K562 (cell line): ENCODE measurements at regions not wholly inside any gene's neighbourhood (a gene's known extent, or its start where the extent isn't known, plus 50 kb on each side); places are given as distances from the start of the nearest gene placed in this dataset.

Experiments used
- ATAC-seq: fragments of 200-7000 bp; cut with Tn5 transposase; 3 replicates; pipeline ENCODE4 v1.9.1; 2020; ENCODE audit warnings: moderate library complexity
- BruUV-seq: library from RNA; stranded (reverse); fragments of 400-500 nt; replicated peaks from 2 replicates; lab custom pipeline; 2021; lab: Mats Ljungman, UMichigan
- CTCF ChIA-PET: fragments of 300-600 bp; formaldehyde crosslinking; extraction: SDS; loops from one replicate; lab custom pipeline; 2021; ENCODE audit warnings: low intra/inter-chr PET ratio; lab: Yijun Ruan, JAX
- POLR2A ChIA-PET: fragments of 300-600, 350-650 bp; sonication (Branson Sonifier 250); formaldehyde crosslinking; extraction: SDS; loops from one replicate; lab custom pipeline; 2021; ENCODE audit warnings: antibody characterized with exemption, inconsistent platforms; lab: Yijun Ruan, JAX
- DNase-seq, 4 experiments: peaks; one replicate each; pipeline versions ENCODE4 v3.0.0 to v3.0.0-alpha.2; 2011 to 2018; ENCODE audit warnings: low spot score in 3 of 4, mixed read lengths in 3 of 4; ENCODE audit errors: extremely low read depth in 1 of 4
- FAIRE-seq: peaks from 2 replicates; lab custom pipeline; 2011; peaks lifted over from hg19 to GRCh38; lab: Jason Lieb, UNC
- H2AFZ ChIP-seq: 2 replicates; pipeline ENCODE4 v1.6.0; 2011; ENCODE audit warnings: low read depth, low read length, control low read depth, inconsistent platforms
- H3K27ac ChIP-seq: fragments of 200-600 bp; 3 replicates; pipeline ENCODE4 v1.8.0; 2011; ENCODE audit warnings: low read depth, mild to moderate bottlenecking, control low read depth, inconsistent platforms, low read length, moderate library complexity, mixed read lengths; ENCODE audit errors: extremely low read depth
- H3K27me3 ChIP-seq, 2 experiments: fragments of 300-600 bp in 1 of 2; 2 replicates in 1 of 2; 3 replicates in 1 of 2; pipeline versions ENCODE4 v1.6.0 to v1.8.0; 2011; ENCODE audit warnings: inconsistent platforms in 2 of 2, low read length in 2 of 2, mild to moderate bottlenecking in 1 of 2, mixed read lengths in 1 of 2, moderate library complexity in 1 of 2; ENCODE audit not compliant: control insufficient read depth in 2 of 2, insufficient read depth in 2 of 2
- H3K36me3 ChIP-seq: fragments of 300-600 bp; 3 replicates; pipeline ENCODE4 v1.8.0; 2011; ENCODE audit warnings: mild to moderate bottlenecking, low read length, inconsistent platforms; ENCODE audit not compliant: control insufficient read depth, insufficient read depth
- H3K4me1 ChIP-seq, 2 experiments: fragments of 200-600 bp in 1 of 2; replicated peaks in 1 of 2; 2 replicates in 1 of 2; 3 replicates in 1 of 2; pipeline versions ENCODE4 v1.5.1 to v1.8.0; 2011; ENCODE audit warnings: inconsistent platforms in 2 of 2, low read length in 2 of 2, mild to moderate bottlenecking in 1 of 2, mixed read lengths in 1 of 2, moderate library complexity in 1 of 2; ENCODE audit not compliant: control insufficient read depth in 2 of 2, insufficient read depth in 2 of 2
- H3K4me2 ChIP-seq: 2 replicates; pipeline ENCODE4 v1.6.1; 2011; ENCODE audit warnings: low read length, control low read depth, inconsistent platforms, mixed read lengths; ENCODE audit not compliant: insufficient read depth
- H3K4me3 ChIP-seq: fragments of 200-600 bp; sonication (generic), shearing (Covaris generic); 2 replicates; pipeline ENCODE4 v1.5.1; 2016; ENCODE audit warnings: control low read depth, inconsistent platforms
- H3K79me2 ChIP-seq: fragments of 200-600 bp; 3 replicates; pipeline ENCODE4 v1.8.0; 2011; ENCODE audit warnings: low read length, inconsistent platforms; ENCODE audit not compliant: control insufficient read depth, insufficient read depth
- H3K9ac ChIP-seq, 2 experiments: 2 replicates each; pipeline versions ENCODE4 v1.6.0 to v1.6.1; 2011; ENCODE audit warnings: low read depth in 2 of 2, low read length in 2 of 2, control low read depth in 1 of 2, inconsistent platforms in 1 of 2, mild to moderate bottlenecking in 1 of 2, mixed read lengths in 1 of 2; ENCODE audit not compliant: insufficient read depth in 1 of 2
- H3K9me1 ChIP-seq: one replicate; pipeline ENCODE4 v1.6.0; 2011; ENCODE audit warnings: inconsistent platforms, mild to moderate bottlenecking, low read length, moderate library complexity; ENCODE audit not compliant: control insufficient read depth, insufficient read depth
- H3K9me3 ChIP-seq: replicated peaks from 2 replicates; pipeline ENCODE4 v1.5.1; 2011; ENCODE audit warnings: low read depth, low read length, inconsistent platforms; ENCODE audit not compliant: control insufficient read depth, insufficient read depth
- H4K20me1 ChIP-seq: replicated peaks from 2 replicates; pipeline ENCODE4 v1.6.1; 2011; ENCODE audit warnings: low read length, inconsistent platforms, mixed read lengths; ENCODE audit not compliant: control insufficient read depth, insufficient read depth
- ETV6 ChIP-seq, 3 experiments: fragments of 150-350 bp in 1 of 3; sonication (generic) in 1 of 3; formaldehyde crosslinking in 1 of 3; IDR thresholded peaks; 2 replicates each; pipeline versions ENCODE4 v1.6.1 to v1.8.0; 2014 to 2022; ENCODE audit warnings: borderline replicate concordance in 2 of 3, low read depth in 2 of 3, antibody characterized with exemption in 1 of 3, low read length in 1 of 3, mild to moderate bottlenecking in 1 of 3, missing genetic modification reagents in 1 of 3
- PURB ChIP-seq: sonication (generic); formaldehyde crosslinking; IDR thresholded peaks from 2 replicates; pipeline ENCODE4 v1.9.0; 2021; ENCODE audit warnings: low read depth, mild to moderate bottlenecking, missing genetic modification reagents
- RAD21 ChIP-seq, 2 experiments: fragments of 250-450 bp in 1 of 2; fragments of 450-650 bp in 1 of 2; sonication (Bioruptor Pico) in 1 of 2; formaldehyde crosslinking in 1 of 2; IDR thresholded peaks in 1 of 2; conservative IDR thresholded peaks in 1 of 2; 2 replicates each; pipeline versions ENCODE4 v1.4.0 to v1.8.0; 2020 to 2022; ENCODE audit warnings: mild to moderate bottlenecking in 2 of 2, moderate library complexity in 1 of 2
- RBFOX2 ChIP-seq: fragments of 200-400 bp; formaldehyde crosslinking; IDR thresholded peaks from 2 replicates; pipeline ENCODE4 v1.6.1; 2017; ENCODE audit warnings: low read depth, mild to moderate bottlenecking, low read length, moderate library complexity
- ZBTB12 ChIP-seq: fragments of 250-450 bp; sonication (Bioruptor Pico); IDR thresholded peaks from 2 replicates; pipeline ENCODE4 v1.4.0; 2020
- ZNF197 ChIP-seq: fragments of 200-800 bp; sonication (Bioruptor generic); IDR thresholded peaks from 2 replicates; pipeline ENCODE4 v1.6.1; 2016; ENCODE audit warnings: low read depth, missing genetic modification characterization, missing compliant biosample characterization
- ZNF512 ChIP-seq: IDR thresholded peaks from 2 replicates; pipeline ENCODE4 v1.6.1; 2016; ENCODE audit warnings: missing genetic modification characterization, missing compliant biosample characterization
- WGBS: fragments of 100-300 bp; shearing (Covaris generic); methylation state at CpG from one replicate; pipeline ENCODE4 v1.1.6; 2016; ENCODE audit warnings: low coverage, mixed read lengths; ENCODE audit not compliant: insufficient coverage; ENCODE audit errors: missing lambda C conversion rate; 5-methylcytosine and 5-hydroxymethylcytosine counted together
- in situ Hi-C: fragments of 300-500 bp; cut with MboI; formaldehyde crosslinking; loops from 4 replicates; pipeline ENCODE4 v1.15.0; 2018; ENCODE audit warnings: inconsistent platforms, mixed read lengths
- intact Hi-C: fragments of 100-400 bp; cut with micrococcal nuclease; formaldehyde crosslinking; loops from 2 replicates; pipeline ENCODE4 v1.14.2; 2022
- TF ChIP-seq, protein P1 (sequence below): fragments of 250-450 bp; sonication (Bioruptor Pico); IDR thresholded peaks from 2 replicates; pipeline ENCODE4 v1.5.0; 2022; ENCODE audit warnings: mild to moderate bottlenecking
- TF ChIP-seq, protein P2 (sequence below): fragments of 450-650 bp; IDR thresholded peaks from one replicate; pipeline ENCODE4 v1.6.1; 2018; ENCODE audit warnings: mild to moderate bottlenecking, moderate library complexity; ENCODE audit not compliant: partially characterized antibody

DNA sequence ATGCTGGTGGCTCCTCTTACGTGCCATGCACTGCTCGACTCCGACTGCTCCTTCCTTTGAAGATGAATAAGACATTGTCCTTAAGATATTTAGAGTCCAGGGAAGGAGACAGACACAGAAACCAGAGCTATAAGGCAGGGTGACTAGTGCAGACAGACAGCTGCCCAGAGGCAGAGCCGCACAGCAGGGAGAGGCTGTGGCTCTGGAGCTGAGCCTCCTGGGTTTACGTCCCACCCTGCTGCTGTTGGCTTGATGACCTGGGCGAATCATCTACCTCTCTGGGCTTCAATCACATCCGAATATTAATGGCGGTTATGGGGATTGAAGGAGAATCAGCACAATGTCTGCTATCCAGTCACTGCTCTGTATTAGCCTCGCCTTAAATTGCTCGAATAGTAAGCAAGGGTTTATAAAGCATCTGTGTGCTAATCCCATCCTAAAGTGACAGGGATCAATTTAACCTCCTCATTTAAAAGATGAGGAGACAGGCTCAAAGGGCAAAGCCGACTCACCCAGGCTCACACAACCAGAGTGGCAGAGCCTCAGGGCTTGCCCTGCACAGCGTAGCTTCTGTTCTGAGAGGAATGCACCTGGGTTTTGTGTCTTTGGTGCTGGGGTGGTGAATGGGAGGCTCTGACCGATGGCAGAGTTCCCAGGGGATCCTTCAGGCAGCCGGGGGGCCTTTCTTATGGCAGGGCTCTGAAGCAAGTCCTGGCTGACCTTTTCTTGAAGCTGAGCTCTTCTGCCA lies 284.1 kb downstream of the MYCN start:
- WGBS, result 0% methylated on average over 13 of the region's 14 CpGs
- peaks cover 0 to 14% of the 10 kb centered on the region in 2 experiments; a peak in 2 of 5 replicates for H3K27me3 ChIP-seq
- intact Hi-C loops, result no loop called here
- CTCF ChIA-PET, result no interaction called here
- ATAC-seq, result no peak
- H3K9me1 ChIP-seq, result no peaks in the 10 kb centered on the region
- TF ChIP-seq ZNF512 (tag) (no peak), ZNF197 (CRISPR knock-in tag) (no peak), RBFOX2 (no peak), PURB (CRISPR knock-in tag) (no peak), ZBTB12 (CRISPR knock-in tag) (no peak), ETV6 (IDR thresholded peaks at IDR 0.05; ENCODE audit: borderline replicate concordance in 1 of 2, low read depth in 2 of 2, low read length in 1 of 2) (no peak), ETV6 (CRISPR knock-in tag; IDR thresholded peaks at IDR 0.05; ENCODE audit: borderline replicate concordance) (no peak), RAD21 (CRISPR knock-in tag; conservative IDR thresholded peaks at IDR 0.05 in 1 of 2, IDR thresholded peaks at IDR 0.05 in 1 of 2) (no peak)
- TF ChIP-seq, protein P1, sequence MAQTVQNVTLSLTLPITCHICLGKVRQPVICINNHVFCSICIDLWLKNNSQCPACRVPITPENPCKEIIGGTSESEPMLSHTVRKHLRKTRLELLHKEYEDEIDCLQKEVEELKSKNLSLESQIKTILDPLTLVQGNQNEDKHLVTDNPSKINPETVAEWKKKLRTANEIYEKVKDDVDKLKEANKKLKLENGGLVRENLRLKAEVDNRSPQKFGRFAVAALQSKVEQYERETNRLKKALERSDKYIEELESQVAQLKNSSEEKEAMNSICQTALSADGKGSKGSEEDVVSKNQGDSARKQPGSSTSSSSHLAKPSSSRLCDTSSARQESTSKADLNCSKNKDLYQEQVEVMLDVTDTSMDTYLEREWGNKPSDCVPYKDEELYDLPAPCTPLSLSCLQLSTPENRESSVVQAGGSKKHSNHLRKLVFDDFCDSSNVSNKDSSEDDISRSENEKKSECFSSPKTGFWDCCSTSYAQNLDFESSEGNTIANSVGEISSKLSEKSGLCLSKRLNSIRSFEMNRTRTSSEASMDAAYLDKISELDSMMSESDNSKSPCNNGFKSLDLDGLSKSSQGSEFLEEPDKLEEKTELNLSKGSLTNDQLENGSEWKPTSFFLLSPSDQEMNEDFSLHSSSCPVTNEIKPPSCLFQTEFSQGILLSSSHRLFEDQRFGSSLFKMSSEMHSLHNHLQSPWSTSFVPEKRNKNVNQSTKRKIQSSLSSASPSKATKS (CRISPR knock-in tag), result no peak
- TF ChIP-seq, protein P2, sequence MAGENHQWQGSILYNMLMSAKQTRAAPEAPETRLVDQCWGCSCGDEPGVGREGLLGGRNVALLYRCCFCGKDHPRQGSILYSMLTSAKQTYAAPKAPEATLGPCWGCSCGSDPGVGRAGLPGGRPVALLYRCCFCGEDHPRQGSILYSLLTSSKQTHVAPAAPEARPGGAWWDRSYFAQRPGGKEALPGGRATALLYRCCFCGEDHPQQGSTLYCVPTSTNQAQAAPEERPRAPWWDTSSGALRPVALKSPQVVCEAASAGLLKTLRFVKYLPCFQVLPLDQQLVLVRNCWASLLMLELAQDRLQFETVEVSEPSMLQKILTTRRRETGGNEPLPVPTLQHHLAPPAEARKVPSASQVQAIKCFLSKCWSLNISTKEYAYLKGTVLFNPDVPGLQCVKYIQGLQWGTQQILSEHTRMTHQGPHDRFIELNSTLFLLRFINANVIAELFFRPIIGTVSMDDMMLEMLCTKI, result no peak
- no peak overlapping the region for H3K9ac ChIP-seq
- in situ Hi-C loops, result no loop called here
- H3K79me2 ChIP-seq, result no peaks in the 10 kb centered on the region
- no peak for DNase-seq
- H2AFZ ChIP-seq, result no peak overlapping the region
- no peak for FAIRE-seq
- no peak overlapping the region for H3K4me3 ChIP-seq
- no peaks in the 10 kb centered on the region for H4K20me1 ChIP-seq
- no peak overlapping the region for H3K27ac ChIP-seq
- POLR2A ChIA-PET, result interaction anchor here (1.0 kb wide), 1 partner anchor 131 kb away, joined by 3 read pairs; no protein-coding TSS in a partner anchor
- H3K4me1 ChIP-seq, result no peaks in the 10 kb centered on the region; a peak in 1 of 5 replicates
- no peaks in the 10 kb centered on the region for H3K36me3 ChIP-seq
- H3K4me2 ChIP-seq, result no peak overlapping the region
- H3K9me3 ChIP-seq, result no peaks in the 10 kb centered on the region
- BruUV-seq, result no TSS peak
